GM19023 (cell line): ENCODE measurements at regions not wholly inside any gene's neighbourhood (a gene's known extent, or its start where the extent isn't known, plus 50 kb on each side); places are given as distances from the start of the nearest gene placed in this dataset.
"Not testable (repeated sequence)": the region's sequence is repeated elsewhere in the genome, so short reads cannot be mapped to it uniquely, and the experiment has no call there.

Experiments used
- ATAC-seq: cut with Tn5 transposase; IDR thresholded peaks from one replicate; pipeline ENCODE4 v1.9.1; 2021; ENCODE audit warnings: mild to moderate bottlenecking, moderate library complexity; ENCODE audit not compliant: unreplicated experiment

DNA sequence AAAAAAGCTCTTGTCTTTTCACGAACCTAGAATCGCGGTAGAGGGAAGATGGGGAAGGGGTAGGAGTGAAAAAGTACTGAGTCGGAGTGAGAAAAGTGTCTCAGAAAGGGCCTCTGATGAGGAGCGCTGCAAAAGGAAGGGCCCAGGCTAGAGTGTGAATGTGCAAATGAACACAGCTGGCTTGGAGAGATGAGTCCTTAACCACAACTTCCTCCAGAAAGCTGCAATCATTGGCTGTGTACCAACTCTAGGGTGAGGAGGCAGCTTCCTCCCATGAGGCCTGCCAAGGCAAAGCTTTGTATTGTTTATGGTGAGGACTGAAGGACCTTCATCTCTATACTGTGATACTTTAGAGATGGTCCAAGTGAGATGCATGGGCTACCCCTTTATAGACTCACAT, 566.9 kb upstream of the ANO5 start:
- no peak for ATAC-seq

- ATAC-seq = no peak
Measured at GRCh38 chr11:21628641-21629040, 564.2 kb upstream of the ANO5 start.

- ATAC-seq = peak; percentile 44
Measured at GRCh38 chr11:21630934-21631478, 561.9 kb upstream of the ANO5 start.

- ATAC-seq = no peak
Measured at GRCh38 chr11:21631991-21632390, 560.9 kb upstream of the ANO5 start.

DNA sequence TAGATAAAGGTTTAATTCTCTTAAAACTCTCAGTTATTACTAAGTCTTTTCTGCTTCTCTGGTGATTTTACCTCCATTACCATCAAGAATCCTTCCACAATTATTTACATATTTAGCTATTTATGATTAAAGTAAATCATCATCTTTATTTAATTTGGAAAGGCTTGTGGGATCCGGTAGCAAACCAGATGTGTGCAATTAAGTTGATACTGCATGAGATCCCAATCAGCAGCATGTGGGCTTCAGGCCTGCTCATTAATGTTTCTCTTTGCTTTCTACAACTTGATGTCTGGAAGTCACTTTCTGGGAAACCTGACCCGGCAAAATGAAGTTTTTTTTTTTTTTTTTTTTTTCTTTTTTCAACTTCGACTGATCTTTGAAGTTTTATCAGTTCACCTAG, 558.4 kb upstream of the ANO5 start:
- no peak for ATAC-seq

DNA sequence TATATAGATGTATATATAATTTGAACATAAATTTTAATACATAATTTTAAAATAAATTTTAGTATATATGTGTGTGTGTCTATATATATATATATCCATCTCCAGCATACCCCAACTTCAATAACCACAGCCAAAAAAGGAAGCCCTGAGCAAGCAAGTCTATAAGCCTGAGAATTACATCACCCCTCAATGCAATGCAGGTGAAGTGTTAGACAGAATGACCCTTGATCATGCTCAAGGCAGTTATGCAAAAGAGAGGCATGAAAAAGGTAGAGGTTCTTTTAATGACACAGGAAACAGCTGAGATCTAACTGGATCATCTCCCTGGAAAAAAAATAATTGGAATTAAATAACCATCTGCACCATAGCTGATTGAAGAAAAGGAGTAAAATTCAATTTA, 557.9 kb upstream of the ANO5 start:
- ATAC-seq = no peak

DNA sequence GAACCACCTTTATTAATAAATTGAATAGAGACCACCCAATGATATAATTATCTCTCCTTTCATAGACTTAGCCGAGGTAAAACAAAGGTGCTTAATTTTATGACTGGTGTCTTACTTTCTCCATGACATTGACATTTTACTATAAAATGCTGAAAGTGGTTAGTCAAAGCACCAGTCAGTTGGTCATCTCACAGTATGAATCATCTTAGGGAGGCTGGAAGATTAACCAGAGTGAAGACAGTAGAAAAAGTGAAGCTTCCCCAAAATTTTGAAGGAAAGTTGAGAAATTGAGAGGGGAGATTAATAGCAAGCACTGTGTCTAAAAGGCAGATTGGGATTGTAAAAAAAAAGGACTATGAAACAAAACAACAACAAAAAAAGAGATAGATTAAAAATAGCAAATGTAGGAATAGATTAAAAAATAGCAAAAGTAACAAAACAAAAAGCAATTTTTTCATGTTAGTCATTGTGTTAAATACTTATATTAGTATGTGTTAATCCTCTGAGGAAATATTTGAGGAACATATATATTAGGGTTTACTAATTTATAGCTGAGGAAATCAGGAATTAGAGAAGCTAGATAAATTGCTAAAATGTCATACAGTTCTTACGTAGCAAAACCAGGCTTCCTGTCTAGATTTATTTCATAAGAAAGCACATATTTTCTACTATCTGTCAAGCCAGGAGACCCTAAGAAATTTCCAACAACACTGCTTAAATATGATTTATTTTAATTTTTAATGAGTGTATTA, 557.3 kb upstream of the ANO5 start:
- no peak for ATAC-seq

- ATAC-seq = no peak
Measured at GRCh38 chr11:21636561-21636960, 556.3 kb upstream of the ANO5 start.

DNA sequence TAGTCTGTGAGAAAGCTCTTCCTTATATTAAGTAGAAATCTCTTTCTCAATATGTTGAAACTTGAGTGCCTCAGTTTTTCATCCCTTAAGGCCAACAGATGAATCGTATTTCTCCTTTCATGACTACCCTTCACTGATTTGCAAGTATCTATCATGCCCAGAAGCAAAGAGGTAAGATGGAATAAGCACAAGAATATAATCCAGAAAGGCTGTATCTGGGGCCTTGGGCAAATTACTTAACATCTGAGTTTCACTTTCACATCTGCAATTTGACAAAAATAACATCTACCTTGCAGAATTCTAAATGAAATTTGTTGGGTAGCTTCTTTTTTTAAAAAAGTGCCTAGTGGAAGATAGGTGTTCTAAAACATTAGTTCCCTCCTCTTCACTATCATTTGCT, 552.4 kb upstream of the ANO5 start:
- ATAC-seq = no peak

DNA sequence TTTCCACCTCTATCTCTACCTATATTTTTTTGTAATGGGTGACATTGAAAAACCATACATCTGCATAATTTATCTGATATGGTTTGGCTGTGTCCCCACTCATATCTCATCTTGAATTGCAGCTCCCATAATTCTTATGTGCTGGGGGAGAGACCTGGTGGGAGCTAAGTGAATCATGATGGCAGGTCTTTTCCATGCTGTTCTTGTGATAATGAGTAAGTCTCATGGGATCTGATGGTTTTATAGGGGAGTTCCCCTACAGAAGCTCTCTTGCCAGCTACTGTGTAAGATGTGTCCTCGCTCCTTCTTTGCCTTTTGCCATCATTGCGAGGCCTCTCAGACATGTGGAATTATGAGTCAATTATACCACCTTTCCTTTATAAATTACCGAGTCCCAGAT, 551.0 kb upstream of the ANO5 start:
- ATAC-seq = no peak

- no peak for ATAC-seq
Measured at GRCh38 chr11:21646351-21646750, 546.5 kb upstream of the ANO5 start.

DNA sequence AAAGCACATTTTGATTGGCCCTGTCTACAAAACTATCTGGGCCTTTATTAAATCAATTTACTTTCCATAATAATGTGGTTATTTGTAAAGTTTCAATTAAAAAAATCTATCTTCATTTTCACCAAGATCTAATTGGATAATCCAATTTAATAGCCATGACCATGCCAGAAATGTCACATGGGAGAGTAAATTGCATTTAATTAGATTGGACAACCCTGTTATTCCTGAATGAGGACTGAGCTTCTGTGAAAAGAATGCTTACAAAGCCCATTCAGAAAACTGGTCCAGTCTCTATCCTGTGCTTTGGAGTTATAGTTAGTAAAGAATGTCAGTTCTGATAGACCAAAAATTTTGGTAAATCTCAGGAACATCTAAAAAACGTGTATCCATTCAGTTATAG, 541.9 kb upstream of the ANO5 start:
- no peak for ATAC-seq

DNA sequence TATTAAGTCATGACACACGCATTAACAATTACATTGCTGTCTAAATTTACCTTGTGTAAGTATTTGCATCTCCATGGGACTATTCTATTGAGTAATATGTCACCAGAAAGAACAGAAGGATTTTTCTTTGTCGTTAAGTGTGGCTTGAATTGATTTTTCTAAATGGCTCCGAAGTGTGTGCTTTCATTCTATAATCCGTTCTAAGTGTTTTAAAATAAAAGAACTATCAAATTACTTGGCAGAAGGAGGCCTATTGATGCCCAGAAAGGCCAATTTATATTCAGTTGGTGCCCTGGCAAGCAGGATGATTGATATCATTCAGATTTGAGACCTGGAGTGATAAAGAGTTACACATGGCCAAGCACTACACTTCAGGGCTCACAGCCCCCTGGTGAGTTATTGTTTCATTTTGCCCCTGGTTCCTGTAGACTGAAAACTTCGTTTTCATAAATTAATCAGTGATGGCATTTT, 538.9 kb upstream of the ANO5 start:
- ATAC-seq = no peak

GRCh38 chr11:21656065-21656464, 536.8 kb upstream of the ANO5 start:
- no peak for ATAC-seq

- ATAC-seq = no peak
Measured at GRCh38 chr11:21658654-21659193, 534.2 kb upstream of the ANO5 start.

DNA sequence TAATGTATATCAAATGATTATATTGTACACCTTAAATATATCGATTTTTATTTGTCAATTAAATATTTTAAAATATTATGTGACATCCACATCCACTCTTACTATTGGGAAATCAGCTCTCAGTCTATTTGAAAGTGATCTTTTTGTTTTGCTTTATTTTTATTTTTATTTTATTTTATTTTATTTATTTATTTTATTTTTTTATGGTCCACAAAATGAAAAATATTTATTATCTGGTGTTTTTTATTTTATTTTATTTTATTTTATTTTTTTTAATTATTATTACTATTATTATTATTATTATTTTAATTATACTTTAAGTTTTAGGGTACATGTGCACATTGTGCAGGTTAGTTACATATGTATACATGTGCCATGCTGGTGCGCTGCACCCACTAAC, 533.5 kb upstream of the ANO5 start:
- not testable (repeated sequence) for ATAC-seq

GRCh38 chr11:21659961-21660360, 532.9 kb upstream of the ANO5 start:
- no peak for ATAC-seq

- no peak for ATAC-seq
Measured at GRCh38 chr11:21675049-21675616, 517.8 kb upstream of the ANO5 start.

DNA sequence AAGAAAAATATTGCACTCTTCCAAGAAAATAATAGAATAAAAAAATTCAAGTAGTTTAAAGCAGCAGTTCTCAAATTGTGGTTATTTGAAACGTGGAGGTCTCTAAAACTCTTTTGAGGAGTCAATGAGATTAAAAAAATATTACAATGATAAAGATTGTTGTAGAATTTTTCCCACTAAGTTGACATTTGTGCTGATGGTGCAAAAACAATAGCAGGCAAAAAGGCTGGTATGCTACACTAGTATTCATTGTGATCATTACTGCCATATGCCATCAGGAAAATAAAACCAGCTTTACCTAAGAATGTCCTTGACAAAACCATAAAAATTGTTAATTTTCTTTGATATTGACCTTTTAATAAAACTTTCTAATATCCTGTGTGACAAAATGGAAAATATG, 505.2 kb upstream of the ANO5 start:
- no peak for ATAC-seq

DNA sequence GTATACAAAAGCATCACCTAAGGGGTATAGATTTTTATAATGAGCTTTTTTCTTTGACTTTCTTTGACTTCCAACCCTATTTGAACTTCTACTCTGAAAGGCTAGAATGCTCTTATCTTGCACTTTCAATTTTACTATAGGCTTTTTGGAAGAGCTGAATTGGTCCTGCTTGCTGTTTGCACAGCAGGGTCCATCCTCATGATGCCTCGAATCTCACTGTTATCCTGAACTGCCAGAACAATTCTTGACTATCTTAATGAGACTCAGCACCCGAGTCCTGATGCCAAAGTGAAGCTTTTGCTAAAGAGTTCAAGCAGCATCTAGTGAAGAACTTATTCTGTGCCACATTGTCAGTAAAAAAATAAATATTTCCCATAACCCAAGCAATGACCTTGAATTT, 488.3 kb upstream of the ANO5 start:
- ATAC-seq = no peak

DNA sequence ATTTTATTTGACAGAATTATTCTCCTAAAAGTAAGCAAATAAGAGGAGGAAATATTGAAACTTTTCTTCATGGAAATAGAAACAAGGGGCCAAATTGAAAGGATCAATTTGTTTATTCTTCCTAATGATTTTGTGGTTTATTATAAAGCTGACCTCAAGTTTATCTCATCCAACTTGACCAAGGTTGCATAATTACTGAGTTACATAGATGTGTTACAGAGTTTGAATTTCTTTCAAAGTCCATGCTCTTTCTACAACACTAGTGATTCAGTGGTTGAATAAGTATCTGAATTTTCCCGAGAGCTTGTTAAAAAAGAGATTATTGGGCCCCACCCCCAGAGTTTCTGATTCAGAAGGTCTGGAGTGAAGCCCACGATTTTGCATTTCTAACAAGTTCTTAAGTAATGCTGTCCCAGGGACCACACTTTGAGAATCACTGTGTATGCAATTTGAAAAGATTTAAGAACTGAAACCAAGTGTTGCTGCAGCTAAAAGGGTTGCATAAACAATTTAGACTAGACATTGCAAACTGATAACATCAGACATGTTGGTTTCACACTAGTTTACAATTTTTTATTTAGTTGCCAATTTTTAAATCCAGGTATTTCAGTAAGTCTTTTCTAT, 485.7 kb upstream of the ANO5 start:
- ATAC-seq = no peak

DNA sequence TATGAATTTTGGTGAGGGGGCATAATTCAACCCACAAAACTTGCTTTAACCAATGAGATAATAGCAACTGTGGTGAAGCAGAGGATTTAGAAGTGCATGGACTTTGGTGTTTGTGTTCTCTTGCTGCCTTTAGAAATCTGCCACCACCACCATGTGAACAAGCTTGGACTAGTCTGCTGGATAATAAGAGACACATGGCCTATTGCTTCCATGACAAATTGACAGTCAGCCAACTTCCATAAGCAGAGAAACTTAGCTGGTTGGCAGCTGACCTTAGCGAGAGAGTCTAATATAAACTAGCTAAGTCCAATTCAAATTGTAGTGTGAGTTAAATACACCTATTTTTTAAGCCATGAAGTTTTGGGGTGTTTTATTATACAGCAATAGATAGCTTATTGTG, 482.1 kb upstream of the ANO5 start:
- ATAC-seq = no peak
